Fibroblast of lung (primary cell): ENCODE measurements at regions not wholly inside any gene's neighbourhood (a gene's known extent, or its start where the extent isn't known, plus 50 kb on each side); places are given as distances from the start of the nearest gene placed in this dataset.
"Not testable (repeated sequence)": the region's sequence is repeated elsewhere in the genome, so short reads cannot be mapped to it uniquely, and the experiment has no call there.

Source experiments
- DNase-seq, 2 donors: peaks; one replicate each; pipeline versions ENCODE4 v3.0.0 to v3.0.0-alpha.2; 2010; ENCODE audit warnings: low read depth in 2 of 2
- H2AFZ ChIP-seq: 2 replicates; pipeline ENCODE4 v1.5.1; 2012; ENCODE audit warnings: low read length, control low read depth, inconsistent platforms
- H3K27ac ChIP-seq: 2 replicates; pipeline ENCODE4 v1.5.1; 2011; ENCODE audit warnings: low read length, control low read depth; ENCODE audit not compliant: insufficient read depth
- H3K27me3 ChIP-seq: 2 replicates; pipeline ENCODE4 v1.5.1; 2011; ENCODE audit warnings: mild to moderate bottlenecking, low read length; ENCODE audit not compliant: control insufficient read depth, insufficient read depth
- H3K36me3 ChIP-seq: 2 replicates; pipeline ENCODE4 v1.5.1; 2011; ENCODE audit warnings: low read length; ENCODE audit not compliant: control insufficient read depth, insufficient read depth
- H3K4me1 ChIP-seq: 2 replicates; pipeline ENCODE4 v1.5.1; 2011; ENCODE audit warnings: low read length; ENCODE audit not compliant: control insufficient read depth, insufficient read depth; ENCODE audit errors: extremely low read depth
- H3K4me2 ChIP-seq: 2 replicates; pipeline ENCODE4 v1.5.1; 2011; ENCODE audit warnings: low read length, control low read depth; ENCODE audit not compliant: insufficient read depth; ENCODE audit errors: extremely low read depth
- H3K4me3 ChIP-seq, 4 experiments: fragments of 200-600 bp in 1 of 4; sonication (generic) in 1 of 4; replicated peaks in 1 of 4; 2 replicates each; pipeline ENCODE4 v1.5.1; 2011 to 2016; ENCODE audit warnings: low read length in 4 of 4, low read depth in 3 of 4, mild to moderate bottlenecking in 3 of 4, control low read depth in 2 of 4, inconsistent platforms in 1 of 4, mixed read lengths in 1 of 4; ENCODE audit not compliant: insufficient read depth in 1 of 4; ENCODE audit errors: control extremely low read depth in 1 of 4
- H3K79me2 ChIP-seq: 2 replicates; pipeline ENCODE4 v1.5.1; 2012; ENCODE audit warnings: mild to moderate bottlenecking, low read length, inconsistent platforms; ENCODE audit not compliant: control insufficient read depth, insufficient read depth
- H3K9ac ChIP-seq: 2 replicates; pipeline ENCODE4 v1.5.1; 2011; ENCODE audit warnings: mild to moderate bottlenecking, low read length, control low read depth; ENCODE audit not compliant: insufficient read depth
- H3K9me3 ChIP-seq: 2 replicates; pipeline ENCODE4 v1.5.1; 2012; ENCODE audit warnings: low read depth, low read length; ENCODE audit not compliant: control insufficient read depth, insufficient read depth
- H4K20me1 ChIP-seq: 2 replicates; pipeline ENCODE4 v1.5.1; 2011; ENCODE audit warnings: low read length; ENCODE audit not compliant: control insufficient read depth, insufficient read depth; ENCODE audit errors: extremely low read depth
- CTCF ChIP-seq, 2 donors: IDR thresholded peaks in 1 of 2; conservative IDR thresholded peaks in 1 of 2; 1 replicate in 1 of 2; 2 replicates in 1 of 2; pipeline ENCODE4 v1.5.1; 2011 to 2012; ENCODE audit warnings: low read length in 2 of 2, control low read depth in 1 of 2, inconsistent platforms in 1 of 2, low read depth in 1 of 2, mild to moderate bottlenecking in 1 of 2
- EZH2 ChIP-seq: IDR thresholded peaks from 2 replicates; pipeline ENCODE4 v1.5.1; 2012; ENCODE audit warnings: low read length, control low read depth, mild to moderate bottlenecking; ENCODE audit errors: missing control alignments

- H2AFZ ChIP-seq, result no peak overlapping the region
- H3K4me1 ChIP-seq, result no peaks in the 10 kb centered on the region
- no peaks in the 10 kb centered on the region for H4K20me1 ChIP-seq
- H3K9me3 ChIP-seq, result no peaks in the 10 kb centered on the region
- TF ChIP-seq EZH2, result no peak
- TF ChIP-seq CTCF (conservative IDR thresholded peaks at IDR 0.05 in 1 of 2, IDR thresholded peaks at IDR 0.05 in 1 of 2; ENCODE audit: low read depth in 1 of 2, low read length in 2 of 2), result no peak
- no peak overlapping the region for H3K9ac ChIP-seq
- no peaks in the 10 kb centered on the region for H3K36me3 ChIP-seq
- H3K79me2 ChIP-seq, result no peaks in the 10 kb centered on the region
- no peaks in the 10 kb centered on the region for H3K27me3 ChIP-seq
- no peak overlapping the region for H3K27ac ChIP-seq
- H3K4me3 ChIP-seq, result no peak overlapping the region
- H3K4me2 ChIP-seq, result no peak overlapping the region
- DNase-seq, result no peak
Observed at GRCh38 chr21:34228792-34229191, 135.0 kb upstream of the KCNE2 start.

- TF ChIP-seq EZH2 (no peak), CTCF (conservative IDR thresholded peaks at IDR 0.05 in 1 of 2, IDR thresholded peaks at IDR 0.05 in 1 of 2; ENCODE audit: low read depth in 1 of 2, low read length in 2 of 2) (no peak)
- DNase-seq, result no peak
- no peaks in the 10 kb centered on the region for H3K79me2 ChIP-seq
- no peaks in the 10 kb centered on the region for H3K4me1 ChIP-seq
- no peaks in the 10 kb centered on the region for H4K20me1 ChIP-seq
- no peak overlapping the region for H3K9ac ChIP-seq
- H2AFZ ChIP-seq, result no peak overlapping the region
- H3K36me3 ChIP-seq, result no peaks in the 10 kb centered on the region
- H3K9me3 ChIP-seq, result no peaks in the 10 kb centered on the region
- H3K27ac ChIP-seq, result no peak overlapping the region
- H3K4me3 ChIP-seq, result no peak overlapping the region
- H3K4me2 ChIP-seq, result no peak overlapping the region
- no peaks in the 10 kb centered on the region for H3K27me3 ChIP-seq
Observed at GRCh38 chr21:34229353-34229752, 134.5 kb upstream of the KCNE2 start.

- not testable (repeated sequence) for H3K4me2 ChIP-seq, H3K27ac ChIP-seq, H3K4me3 ChIP-seq, H3K27me3 ChIP-seq, H3K79me2 ChIP-seq, H2AFZ ChIP-seq, H4K20me1 ChIP-seq, H3K36me3 ChIP-seq, DNase-seq, H3K9me3 ChIP-seq, H3K9ac ChIP-seq, H3K4me1 ChIP-seq
Observed at GRCh38 chr21:34233741-34234140, 130.1 kb upstream of the KCNE2 start.

- Histone ChIP-seq H3K79me2 (no peaks in the 10 kb centered on the region), H3K4me2 (no peak overlapping the region), H3K9ac (no peak overlapping the region), H4K20me1 (no peaks in the 10 kb centered on the region), H3K4me1 (no peaks in the 10 kb centered on the region), H3K9me3 (no peaks in the 10 kb centered on the region), H3K27ac (no peak overlapping the region), H3K27me3 (no peaks in the 10 kb centered on the region), H3K36me3 (no peaks in the 10 kb centered on the region), H3K4me3 (no peak overlapping the region), H2AFZ (no peak overlapping the region)
- no peak for DNase-seq
- TF ChIP-seq EZH2 (no peak), CTCF (conservative IDR thresholded peaks at IDR 0.05 in 1 of 2, IDR thresholded peaks at IDR 0.05 in 1 of 2; ENCODE audit: low read depth in 1 of 2, low read length in 2 of 2) (no peak)
Observed at GRCh38 chr21:34235514-34235913, 128.3 kb upstream of the KCNE2 start.
